Ishikawa (cell line): ENCODE measurements at regions not wholly inside any gene's neighbourhood (a gene's known extent, or its start where the extent isn't known, plus 50 kb on each side); places are given as distances from the start of the nearest gene placed in this dataset.

ENCODE experiments used
- CEBPB ChIP-seq: IDR thresholded peaks from 2 replicates; pipeline ENCODE4 v1.6.1; 2012
- CREB1 ChIP-seq: IDR thresholded peaks from 2 replicates; pipeline ENCODE4 v1.6.1; 2012; ENCODE audit warnings: low read depth
- NFIC ChIP-seq: IDR thresholded peaks from 2 replicates; pipeline ENCODE4 v1.6.1; 2012
- TF ChIP-seq, protein P1 (sequence below): IDR thresholded peaks from 2 replicates; pipeline ENCODE4 v1.6.1; 2012

DNA sequence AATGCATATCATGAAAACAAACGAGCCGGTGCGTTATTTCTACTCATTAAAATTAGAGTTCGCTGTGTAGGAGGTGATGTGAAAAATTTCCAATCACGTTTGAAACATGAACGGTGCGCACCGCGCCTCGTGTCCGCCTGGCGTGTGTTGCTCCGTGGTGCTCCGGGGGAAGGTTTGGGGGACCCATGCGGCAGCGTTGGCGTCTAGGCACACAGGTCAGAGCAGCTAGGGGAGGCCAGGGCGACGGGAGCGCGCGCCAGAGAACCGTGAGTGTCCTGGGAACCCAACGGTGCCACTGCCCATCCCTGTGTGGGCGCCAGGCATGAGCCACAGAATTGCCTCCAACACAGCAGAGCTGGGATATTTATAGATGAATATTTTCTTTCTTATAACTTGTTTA lies 70.6 kb upstream of the ADARB2 start:
- TF ChIP-seq CREB1: no peak
- TF ChIP-seq NFIC: no peak
- TF ChIP-seq CEBPB: no peak
- TF ChIP-seq, protein P1, sequence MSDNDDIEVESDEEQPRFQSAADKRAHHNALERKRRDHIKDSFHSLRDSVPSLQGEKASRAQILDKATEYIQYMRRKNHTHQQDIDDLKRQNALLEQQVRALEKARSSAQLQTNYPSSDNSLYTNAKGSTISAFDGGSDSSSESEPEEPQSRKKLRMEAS: no peak
